Esophagus muscularis mucosa (tissue), 3 donors: ENCODE measurements at regions not wholly inside any gene's neighbourhood (a gene's known extent, or its start where the extent isn't known, plus 50 kb on each side); places are given as distances from the start of the nearest gene placed in this dataset.

Experiments
- CTCF ChIP-seq, 3 experiments: fragments of 200-600 bp in 2 of 3; fragments of 450-650 bp in 1 of 3; sonication (generic) in 2 of 3; IDR thresholded peaks; one replicate each; pipeline ENCODE4 v1.5.1; 2017 to 2019; ENCODE audit warnings: antibody characterized with exemption in 3 of 3, mild to moderate bottlenecking in 2 of 3, moderate library complexity in 1 of 3
- POLR2A ChIP-seq: fragments of 450-650 bp; IDR thresholded peaks from one replicate; pipeline ENCODE4 v1.6.1; 2017; ENCODE audit warnings: antibody characterized with exemption, moderate library complexity, mild to moderate bottlenecking, low read depth
- POLR2AphosphoS5 ChIP-seq, 2 donors: sonication (generic); formaldehyde crosslinking; IDR thresholded peaks; one replicate each; pipeline ENCODE4 v1.6.1; 2017; ENCODE audit warnings: antibody characterized with exemption in 2 of 2

- TF ChIP-seq POLR2AphosphoS5 (IDR thresholded peaks at IDR 0.05), result no peak
- TF ChIP-seq CTCF (IDR thresholded peaks at IDR 0.05), result no peak
- no peak for TF ChIP-seq POLR2A
These were observed 242.4 kb upstream of the TBX3 start for GRCh38 chr12:114926341-114926740.
